SW480 (cell line): ENCODE measurements at regions not wholly inside any gene's neighbourhood (a gene's known extent, or its start where the extent isn't known, plus 50 kb on each side); places are given as distances from the start of the nearest gene placed in this dataset.

Source experiments
- DNase-seq: peaks from one replicate; pipeline ENCODE4 v3.0.0-alpha.2; 2016; ENCODE audit warnings: low spot score

DNA sequence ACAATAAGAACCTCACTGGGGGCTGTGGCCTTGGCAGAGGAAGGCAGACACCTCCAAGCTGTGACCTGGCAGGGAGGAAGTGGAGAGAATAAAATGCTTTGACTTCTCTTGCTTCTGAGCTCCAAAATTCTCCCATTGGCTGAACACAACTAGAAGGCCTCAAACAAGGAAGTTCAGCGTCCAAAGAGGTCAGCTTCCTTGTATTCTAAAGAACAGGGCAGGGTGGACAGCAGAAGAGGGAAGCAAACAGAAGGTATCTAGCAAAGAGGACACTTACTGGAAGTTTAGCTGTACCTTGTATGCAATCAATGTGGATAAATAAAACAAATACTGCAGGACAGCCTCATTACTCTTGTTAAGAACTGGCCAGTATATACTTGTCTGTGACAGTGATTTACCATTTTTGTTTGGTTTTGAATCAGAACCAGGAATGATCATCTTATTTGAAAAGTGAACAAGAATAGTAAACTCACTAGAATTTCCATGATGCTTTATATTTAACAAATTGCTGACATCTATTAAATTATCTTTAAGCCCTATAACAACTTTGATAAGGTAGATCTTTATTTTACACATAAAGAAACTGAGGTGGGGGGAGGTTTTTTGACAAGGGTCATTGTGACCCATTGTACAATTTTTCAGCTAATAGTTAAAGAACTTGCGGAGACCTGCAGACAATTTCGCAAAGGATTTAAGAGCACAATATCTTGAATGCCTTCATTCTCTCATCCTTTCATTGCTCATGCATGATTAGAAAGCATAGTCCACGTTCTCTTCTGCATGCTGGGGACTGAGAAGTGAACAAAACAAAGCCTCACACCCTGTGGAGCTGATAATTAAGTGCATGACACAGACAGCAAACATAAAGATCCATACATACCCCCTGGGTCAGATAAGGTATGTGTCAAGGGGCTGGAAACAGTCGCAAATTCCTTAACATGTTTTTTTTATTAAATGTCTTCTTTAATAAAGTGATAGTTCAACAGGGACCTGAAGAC lies 1448.0 kb downstream of the AACS start:
- no peak for DNase-seq

DNA sequence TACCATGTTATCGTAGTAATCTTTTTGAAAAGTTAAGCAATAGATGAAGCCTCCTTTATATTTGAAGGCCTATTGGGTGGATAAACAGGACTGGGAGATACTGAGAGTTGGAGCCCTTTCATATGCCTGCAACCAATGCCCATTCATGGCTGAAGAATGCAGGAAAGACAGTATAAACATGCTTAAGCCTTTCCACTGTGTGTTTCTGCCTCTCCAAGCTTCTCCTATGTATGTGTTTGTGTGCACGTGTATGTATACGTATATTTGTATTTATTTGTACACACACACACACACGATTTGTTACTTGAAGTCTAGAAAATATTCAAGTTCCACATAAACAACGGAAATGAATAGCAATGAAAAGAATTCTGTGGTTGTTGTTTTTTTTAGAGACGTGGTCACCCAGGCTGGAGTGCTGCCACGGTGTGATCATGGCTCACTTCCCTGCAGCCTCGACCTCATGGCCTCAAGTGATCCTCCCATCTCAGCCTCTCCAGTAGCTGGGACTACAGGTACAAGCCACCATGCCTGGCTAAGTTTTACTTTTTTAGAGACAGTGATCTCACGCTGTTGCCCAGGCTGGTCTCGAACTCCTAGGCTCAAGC lies 1453.5 kb downstream of the AACS start:
- DNase-seq = no peak

DNA sequence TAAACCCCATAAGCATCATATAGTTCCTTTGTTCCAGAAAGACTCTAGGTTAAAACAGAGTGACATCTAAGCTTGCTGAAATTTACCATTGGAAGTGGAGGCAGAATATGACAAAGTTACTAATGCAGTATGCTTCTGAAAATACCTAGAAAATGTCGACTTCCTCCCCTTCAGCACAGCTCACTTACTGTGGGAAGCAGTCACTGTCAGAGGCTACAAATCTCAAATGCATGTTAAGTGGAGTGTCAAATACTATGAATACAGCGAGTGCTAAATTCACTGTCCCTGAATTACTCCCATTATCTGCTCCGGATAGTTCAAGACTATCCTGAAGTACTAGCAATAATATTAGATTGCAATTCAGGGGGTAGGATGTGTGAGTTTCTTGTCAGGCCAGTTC lies 1454.6 kb downstream of the AACS start:
- no peak for DNase-seq

DNA sequence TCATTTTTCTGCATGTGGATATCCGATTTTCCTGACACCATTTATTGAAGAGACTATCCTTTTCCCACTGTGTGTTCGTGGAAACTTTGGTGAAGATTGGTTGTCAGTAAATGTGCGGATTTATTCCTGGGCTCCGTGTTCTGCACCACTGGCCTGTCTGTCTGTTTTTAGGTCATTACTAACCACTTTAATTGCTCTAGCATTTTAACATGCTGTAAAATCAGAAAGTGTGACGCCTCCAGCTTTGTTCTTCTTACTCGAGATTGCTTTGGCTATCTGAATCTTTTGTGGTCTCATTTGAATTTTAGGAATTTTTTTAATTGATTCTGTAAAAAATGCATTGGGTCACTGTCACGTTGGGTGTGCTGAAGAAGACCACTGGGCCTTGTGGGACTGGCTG lies 1458.7 kb downstream of the AACS start:
- no peak for DNase-seq

DNA sequence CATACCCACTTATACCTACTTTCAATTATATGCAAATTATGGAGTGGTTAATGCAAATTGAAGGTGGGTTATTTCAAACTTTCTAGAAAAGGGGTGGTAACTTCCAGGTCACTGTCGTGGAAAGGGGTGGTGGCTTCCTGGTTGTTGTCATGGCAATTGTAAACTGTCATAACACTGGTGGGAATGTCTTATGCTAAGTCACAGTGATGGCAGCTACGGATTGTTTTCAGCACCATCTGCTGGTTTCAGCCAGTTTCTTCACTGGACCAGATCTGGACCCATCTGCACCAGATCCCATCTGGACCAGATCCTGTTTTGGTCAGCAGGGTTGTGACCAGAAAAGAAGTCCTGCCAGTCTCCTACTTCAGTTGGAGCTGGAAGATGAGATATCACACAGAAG lies 1469.3 kb downstream of the AACS start:
- no peak for DNase-seq

DNA sequence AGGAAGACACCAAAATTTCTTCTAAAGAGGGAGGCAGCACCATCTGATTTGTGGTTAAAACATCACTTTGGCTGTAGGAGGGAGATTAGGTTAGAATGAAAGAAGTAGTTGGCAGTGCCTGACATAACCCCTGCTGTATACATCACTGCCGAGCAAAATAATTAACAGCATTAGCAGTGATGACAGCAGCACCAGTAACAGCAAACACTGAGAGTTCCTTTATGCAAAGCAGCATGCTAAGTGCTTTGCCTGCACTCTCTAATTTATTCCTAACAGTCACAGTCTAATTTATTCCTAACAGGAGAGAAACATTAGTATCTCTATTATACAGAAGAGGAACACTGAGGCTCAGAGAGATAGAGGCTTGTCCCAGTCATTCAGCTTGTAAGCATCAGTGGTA lies 1469.7 kb downstream of the AACS start:
- no peak for DNase-seq

DNA sequence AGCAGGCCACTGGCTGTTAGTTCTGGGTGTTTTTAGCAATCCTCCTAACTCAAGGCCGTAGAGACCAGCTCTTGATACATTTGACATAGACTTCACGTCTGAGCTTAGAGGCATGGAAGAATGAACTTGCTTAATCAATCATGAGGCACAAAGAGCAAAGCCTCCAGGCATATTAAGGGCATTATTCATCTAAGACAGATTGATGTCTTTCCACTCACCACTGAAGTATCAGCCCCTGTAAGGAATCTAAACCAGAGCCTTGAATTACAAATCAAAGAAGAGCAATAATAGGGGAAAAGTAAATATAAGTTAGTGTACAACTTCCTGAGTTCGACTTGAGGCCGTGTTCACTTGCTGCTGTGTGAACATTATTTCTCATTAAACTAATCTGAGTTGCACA lies 1470.7 kb downstream of the AACS start:
- no peak for DNase-seq

DNA sequence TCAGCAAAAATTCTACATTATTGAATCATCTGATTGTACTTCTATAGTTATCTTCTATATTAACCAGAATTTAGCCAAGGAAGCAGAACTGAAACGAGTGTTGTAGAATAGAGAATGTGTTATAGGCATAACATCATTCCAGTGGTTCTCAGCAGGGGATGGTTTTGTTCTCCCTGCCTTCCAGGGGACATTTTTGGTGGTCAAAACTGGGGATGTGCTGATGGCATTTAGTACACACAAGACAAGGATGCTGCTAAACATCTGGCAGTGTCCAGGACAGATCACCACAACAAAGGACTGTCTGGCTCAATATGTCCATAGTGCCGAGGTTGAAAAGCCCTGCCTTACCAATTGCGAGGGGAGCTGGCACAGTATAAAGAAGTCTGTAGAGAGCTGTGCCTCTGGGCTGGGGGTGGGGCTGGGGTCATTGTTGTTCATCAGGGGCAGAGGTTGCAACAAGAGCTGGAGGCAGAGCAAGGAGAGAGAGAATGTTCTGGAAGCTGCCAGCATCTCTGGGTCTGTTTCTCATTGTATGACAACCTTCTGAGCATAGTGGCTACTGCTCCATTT lies 1472.8 kb downstream of the AACS start:
- no peak for DNase-seq

DNA sequence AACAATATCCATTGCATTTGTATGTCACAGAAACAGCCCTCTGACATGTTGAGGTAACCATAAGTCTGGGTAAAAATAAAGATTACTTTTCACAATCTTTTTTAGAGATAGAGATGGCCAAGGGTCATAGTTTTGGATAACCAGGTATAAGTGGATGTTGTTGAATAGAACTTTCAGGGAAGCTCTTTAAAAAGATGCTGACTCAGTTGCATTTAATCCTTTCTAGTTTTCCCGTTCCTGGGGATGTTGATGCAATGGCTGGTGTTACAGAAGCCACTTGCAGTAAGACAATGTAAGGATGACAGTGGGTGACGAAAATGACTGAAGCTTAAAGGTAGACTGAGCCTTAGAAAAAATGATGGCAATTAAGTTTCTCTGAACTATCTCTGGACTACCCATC lies 1473.7 kb downstream of the AACS start:
- no peak for DNase-seq

DNA sequence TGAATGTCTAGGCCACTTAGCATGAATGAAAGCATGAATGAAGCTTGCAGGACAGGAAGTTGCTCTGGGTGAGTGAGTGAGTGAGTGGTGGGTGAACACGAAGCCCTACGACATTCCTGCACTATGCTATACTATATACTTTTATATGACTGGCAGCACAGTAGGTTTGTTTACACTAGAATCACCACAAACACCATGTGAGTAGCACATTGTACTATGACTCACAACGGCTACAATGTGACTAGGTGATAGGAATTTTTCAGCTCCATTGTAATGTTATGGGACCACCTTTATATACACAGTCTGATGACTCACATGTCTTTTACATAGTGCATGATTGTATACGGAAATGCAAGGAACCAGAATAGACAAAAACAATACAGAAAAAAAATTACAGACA lies 1480.2 kb downstream of the AACS start:
- DNase-seq = no peak

DNA sequence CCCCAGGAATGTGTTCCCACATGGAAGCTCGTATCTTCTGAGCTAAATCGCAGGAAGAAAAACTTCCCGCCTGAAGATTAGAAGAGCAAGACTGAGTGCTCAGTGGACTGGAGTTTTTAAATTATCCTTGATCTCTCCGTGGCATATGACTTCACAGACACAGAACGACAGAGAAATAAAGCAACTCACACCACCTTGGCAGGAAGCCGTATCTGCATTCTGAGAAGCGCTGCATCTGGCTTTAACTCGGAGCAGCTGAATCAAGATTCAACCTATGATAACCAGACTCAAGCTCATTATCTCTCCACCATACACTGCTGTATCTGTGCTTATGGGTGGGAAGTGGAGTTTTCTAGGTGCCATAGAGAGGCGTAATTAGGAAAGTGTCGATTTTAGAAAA lies 1482.7 kb downstream of the AACS start:
- DNase-seq = no peak

DNA sequence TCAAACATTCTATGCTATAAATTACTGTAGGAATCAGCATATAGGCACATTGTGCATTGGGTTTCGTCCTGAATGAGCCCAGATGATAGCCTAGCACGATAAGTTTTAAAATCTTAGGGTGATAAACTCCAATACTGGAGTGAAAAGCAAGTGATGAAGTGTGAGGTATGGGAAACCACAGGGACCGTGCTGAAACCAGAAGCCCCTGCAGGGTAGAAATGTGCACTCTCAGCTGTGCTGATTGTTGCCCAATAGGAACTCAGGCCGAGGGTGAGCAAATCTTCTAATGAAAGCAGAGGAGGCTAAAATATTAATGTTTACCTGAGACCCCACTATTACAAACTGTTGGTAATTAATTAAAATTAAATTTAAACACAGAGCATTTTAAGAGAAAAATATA lies 1486.6 kb downstream of the AACS start:
- DNase-seq = no peak

DNA sequence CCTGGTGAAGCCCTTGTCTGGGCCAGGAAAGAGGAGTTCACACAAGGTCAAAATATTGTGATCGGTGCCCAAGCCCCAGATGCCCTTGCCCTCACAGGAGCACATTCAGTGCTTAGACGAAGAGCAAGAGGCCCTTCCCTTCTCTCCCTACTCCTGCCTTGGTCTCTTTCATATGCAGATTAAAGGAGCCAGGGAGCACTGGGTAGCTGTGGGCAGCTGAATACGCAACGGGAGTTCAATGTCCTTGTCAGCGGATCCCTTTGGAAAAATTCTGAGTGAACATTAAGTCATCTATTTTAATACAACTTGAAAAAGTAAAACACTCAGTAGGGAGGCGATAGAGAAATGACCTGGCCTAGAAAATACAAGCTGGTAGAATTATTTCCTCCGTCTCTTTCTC lies 1489.4 kb downstream of the AACS start:
- no peak for DNase-seq

DNA sequence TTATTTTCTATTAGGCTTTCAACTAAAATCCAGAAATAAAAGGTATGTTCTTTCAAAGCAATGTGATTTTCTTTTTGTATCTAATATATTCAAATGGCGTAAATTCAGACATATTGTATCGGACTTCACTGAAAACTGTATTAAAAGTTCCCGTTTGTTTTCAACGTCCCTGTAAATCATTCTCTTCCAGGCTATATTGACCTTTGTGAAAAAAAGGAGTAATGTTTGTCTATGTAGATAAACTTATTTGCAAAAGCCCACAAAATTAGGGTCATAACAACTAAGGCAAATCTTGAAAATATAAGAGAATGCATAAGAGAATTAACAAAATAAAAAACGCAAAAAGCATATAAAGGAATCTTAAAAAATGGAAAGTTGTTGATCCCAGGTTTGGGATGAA lies 1492.4 kb downstream of the AACS start:
- no peak for DNase-seq

DNA sequence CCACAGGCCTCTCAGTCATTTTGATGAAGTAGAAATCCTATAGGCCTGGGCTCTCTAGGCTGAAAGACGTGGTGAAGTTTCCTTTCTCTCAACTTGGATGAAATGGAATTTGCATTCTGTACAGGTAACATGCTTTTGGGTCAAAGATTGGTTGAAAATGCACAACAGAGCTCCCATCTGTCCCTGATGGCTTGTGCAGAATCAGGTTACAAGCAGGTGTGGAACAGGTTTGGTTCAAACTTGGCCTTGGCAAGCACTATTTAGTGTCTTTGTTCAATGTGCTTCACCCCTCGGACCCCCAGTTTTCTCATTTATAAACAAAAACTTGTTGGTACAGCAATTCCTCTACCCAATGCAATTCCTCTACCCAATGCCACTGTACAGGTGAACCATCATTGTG lies 1493.0 kb downstream of the AACS start:
- DNase-seq = no peak

DNA sequence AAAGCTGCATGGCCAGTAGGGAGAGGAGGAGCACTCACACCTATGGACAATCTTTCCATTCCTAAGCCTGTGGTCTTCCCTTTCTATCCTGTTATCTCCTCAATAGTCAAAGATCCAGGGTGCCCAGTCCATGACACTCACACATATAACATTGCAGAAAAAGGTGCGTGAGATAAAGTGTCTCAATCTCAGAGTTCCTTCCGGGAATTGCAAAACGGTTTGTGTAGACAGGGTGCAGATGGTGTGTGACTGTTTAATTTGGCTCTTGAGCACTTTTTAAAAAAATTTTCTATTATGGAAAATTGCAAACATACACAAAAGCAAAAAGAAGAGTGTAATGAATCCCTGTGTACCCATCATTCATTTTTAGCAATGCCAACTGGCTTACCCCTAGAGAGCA lies 1493.6 kb downstream of the AACS start:
- no peak for DNase-seq

DNA sequence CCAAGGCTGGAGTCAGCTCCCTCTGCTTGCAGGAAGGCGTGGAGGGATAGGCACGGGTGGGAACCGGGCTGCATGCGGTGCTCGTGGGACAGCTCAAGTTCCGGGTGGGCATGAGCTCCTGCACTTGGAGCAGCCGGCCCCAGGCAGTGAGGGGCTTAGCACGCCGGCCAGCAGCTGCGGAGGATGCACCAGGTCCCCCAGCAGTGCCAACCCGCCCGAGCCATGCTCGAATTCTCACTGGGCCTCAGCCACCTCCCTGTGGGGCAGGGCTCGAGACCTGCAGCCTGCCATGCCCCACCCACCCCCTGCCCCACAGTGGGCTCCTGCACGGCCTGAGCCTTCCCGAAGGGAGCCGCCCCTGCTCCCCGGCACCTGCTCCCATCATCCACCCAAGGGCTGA lies 1501.8 kb downstream of the AACS start:
- no peak for DNase-seq

DNA sequence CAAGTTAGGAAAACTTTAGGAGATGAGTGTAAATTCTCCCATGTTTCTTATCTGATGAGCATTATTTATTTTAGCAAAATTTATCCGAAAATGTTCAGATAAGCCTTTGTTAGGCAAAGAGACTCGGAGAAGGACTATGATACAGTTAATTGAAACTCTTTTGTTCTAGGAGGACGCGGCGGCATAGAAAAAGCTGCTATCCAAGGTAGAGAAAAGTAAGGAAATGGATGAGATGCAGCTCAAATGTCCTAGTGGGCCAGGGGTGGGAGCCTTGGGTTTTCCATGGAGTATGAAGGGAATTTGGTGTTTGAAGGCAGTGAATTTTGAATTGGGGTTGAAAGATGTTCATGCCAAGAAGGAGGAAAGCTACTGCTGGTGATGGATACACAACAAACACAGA lies 1504.5 kb downstream of the AACS start:
- DNase-seq = no peak

DNA sequence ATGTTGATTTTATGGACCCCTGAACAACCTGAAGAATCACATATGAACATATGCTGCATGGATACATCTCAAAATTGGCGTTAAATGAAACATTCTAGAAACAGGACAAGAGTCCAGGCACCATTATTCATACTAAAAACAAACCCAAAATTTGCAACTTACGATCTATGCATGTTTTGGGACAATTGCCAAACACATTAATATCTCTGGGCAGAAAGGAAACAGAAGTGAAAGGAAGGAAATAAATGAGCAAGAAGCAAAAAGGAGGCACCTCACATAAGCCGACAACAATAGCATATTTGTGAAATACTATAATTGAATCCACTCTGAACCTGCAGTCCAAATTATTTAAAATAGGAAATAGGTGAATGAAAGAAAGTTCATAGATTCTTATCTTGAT lies 1505.3 kb downstream of the AACS start:
- no peak for DNase-seq

DNA sequence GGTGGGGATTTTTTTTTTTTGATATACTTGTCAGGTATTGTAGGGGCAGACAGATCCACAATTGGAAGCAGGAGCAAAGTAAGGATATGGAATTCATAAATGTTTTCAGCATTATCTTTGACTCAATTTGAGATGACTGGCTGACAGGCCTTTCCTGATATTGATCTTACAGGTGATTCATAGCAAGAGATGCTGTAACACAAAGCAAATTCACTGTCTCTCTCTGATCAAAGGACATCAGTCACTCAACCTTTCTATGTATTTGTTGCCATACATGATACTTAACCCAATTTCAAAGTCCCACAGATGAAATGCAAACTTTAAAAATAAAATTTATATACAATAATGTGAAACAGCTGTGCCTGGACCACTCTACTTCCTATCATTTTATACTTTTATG lies 1506.9 kb downstream of the AACS start:
- no peak for DNase-seq

DNA sequence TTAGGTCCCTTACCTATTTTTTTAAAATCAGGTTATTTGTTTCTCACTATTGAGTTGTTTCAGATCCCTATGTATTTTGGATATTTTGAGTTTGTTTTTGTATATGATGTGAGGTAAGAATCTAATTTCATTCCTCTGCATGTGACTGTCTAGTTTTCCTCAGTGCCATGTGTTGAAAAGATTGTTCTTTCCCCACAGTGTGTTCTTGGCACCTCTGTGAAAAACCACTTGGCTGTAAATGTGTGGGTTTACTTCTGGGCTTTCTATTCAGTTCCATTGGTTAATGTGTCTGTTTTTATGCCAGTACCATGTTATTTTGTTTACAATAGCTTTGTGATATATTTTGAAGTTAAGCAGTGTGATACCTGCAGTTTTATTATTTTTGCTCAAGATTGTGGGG lies 1516.4 kb downstream of the AACS start:
- DNase-seq = no peak

DNA sequence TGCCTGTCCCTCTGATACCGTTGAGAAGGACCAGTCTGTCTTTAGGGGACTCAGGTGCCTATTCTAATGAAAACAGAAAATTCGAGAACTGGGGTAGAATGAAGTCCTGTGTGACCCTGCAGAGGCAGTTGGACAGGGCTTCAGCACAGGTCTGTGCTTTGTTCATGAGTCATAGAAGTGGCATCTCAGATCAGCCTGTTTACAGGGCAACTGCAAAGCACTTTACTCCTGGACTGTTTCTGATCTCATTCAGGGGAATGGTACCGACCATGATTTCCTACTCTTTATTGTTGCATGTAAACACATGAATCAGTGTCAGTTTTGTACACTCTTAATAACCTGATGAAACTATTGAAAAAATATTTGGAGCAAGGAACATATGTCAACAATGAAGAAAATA lies 1517.0 kb downstream of the AACS start:
- peak; percentile 2 for DNase-seq

DNA sequence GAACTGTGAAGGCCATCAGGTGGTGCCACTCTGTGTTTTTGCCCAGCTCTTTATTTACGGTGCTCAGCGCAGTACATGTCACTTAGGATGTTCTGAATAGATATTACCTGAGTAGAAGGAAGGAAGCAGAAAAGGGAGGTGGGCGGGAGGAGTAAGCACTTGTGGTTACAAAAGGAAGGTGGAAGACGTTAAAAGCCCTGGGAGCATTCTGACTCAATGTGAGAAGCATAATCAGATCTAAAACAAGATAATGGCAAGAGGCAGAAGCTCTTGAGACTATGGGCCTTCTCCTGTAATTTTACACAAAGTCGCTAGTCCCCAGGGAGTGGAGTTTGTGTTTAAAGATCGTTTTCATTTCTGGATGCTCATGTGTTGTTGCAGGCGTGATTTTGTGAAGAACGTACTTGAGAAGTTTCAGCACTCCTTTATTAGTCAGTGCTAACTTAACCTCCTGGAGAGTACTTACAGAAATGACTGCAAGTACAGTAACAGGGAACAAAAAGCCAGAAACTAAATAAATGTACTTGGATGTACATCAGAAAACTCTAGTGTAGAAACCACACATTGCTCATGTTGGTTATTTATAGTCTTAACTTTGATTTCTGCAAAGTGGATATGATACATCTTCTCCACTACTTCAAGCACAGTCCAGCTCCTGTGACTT lies 1523.5 kb downstream of the AACS start:
- DNase-seq = no peak
